HG02885 (cell line): ENCODE measurements at regions not wholly inside any gene's neighbourhood (a gene's known extent, or its start where the extent isn't known, plus 50 kb on each side); places are given as distances from the start of the nearest gene placed in this dataset.
A peak's percentile ranks its signal among the peaks of the same experiment; 100 is the strongest.

Experiments
- ATAC-seq: cut with Tn5 transposase; IDR thresholded peaks from one replicate; pipeline ENCODE4 v1.9.1; 2021; ENCODE audit warnings: mild to moderate bottlenecking; ENCODE audit not compliant: unreplicated experiment, poor library complexity

DNA sequence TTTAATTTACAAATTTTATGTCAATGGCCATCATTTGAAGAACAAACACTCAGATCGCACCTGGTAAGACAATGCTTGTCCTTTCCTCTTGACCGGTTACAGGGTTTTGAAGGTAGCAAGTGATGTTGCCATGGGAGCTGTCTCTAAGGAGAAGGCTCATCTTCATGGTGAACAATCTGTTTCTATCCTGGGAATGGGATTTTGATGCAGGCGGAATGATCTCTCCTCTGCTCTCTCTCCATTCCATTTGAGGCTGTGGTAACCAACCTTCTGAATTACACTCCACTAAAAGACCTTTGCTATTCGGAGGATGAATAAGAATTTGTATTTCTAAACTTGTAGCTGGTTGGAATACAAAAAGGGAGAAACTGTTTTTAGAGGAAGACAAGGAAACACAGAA is 57.9 kb upstream of the SLC5A9 start:
- no peak for ATAC-seq

DNA sequence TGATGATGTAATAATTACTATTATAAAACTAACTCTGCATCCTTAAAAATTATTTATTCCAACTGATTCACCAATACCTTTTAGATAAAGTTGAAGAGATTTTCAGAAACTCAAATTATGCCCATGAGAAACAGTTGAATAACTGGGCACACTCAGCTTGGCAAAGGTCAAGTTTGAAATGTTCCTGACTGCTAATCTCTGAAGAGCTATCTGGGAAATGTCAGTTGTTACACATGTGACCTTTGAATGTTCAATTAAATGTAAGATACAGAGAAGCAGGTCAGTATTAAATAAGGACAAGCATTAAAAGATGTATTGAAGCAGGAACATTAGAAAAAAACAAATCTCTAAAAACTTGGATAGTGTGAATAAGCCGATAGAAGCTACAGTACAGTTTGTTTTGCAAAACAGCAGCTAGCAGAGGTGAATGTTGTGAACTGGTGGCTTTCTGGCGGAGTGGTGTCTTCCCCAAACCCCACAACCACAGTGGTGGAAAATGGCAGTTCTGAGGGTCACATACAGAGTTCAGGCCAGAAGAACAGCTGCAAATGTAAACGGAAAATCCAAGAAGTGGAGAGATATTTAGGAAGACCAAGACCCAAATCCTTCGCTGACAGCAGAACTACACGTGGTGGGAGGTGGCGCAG is 61.9 kb upstream of the SLC5A9 start:
- ATAC-seq = no peak

DNA sequence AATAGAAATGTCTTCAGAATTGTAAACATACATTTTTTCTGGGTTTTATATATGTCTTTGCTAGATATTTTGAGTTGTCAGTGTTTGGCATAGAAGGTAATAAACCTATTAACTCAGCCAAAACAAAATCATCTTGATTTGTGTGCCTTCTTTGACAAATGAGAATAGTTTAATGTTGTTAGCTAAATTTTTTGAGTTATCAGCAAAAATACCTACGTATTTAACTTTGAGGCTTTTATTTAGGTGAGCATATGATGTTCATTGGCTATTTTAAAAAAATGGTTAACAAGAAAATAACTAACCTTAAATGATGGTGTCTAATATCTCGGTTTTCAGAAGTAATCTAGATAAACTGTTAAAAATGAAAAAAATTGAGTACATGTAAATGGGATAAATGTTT is 83.2 kb upstream of the SLC5A9 start:
- no peak for ATAC-seq

DNA sequence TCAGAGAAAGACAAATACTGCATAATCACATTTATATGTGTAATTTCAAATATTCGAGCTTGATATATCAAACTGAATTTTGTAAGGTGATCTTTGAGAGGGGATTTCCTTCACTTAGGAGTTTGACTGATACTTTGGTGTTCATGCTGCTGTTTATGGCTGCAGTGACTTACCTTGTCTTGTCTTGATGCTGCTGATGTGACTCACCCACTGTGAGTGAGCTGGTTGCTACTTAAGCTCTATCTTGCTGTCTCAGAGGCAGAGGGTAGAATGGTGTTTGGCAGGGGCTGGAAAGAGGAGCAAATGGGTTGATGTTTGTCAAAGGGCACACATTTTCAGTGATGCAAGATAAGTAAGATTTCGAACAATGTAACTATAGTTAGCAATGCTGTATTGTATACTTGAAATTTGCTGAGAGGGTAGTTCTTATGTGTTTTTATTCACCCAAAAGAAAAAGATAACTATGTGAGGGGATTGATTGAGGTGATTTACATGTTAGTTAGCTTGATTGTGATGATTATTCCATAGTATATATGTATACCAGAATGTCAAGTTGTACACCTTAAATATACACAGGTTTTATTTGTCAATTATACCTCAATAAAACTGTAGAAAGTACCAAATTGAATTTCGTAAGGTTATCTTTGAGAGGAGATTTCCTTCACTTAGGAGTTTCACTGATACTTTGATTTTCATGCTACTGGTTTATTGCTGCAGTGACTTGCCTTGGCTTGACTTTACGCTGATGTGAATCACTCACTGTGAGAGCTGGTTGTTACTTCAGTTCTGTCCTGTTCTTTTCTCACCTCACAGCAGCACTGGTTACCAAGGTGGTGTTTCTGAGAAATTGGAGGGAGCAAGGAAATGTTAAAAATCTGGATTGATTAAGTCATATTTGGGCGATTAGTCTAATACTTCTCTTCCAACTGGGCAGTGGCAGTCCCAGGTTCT is 94.5 kb upstream of the SLC5A9 start:
- ATAC-seq = no peak

DNA sequence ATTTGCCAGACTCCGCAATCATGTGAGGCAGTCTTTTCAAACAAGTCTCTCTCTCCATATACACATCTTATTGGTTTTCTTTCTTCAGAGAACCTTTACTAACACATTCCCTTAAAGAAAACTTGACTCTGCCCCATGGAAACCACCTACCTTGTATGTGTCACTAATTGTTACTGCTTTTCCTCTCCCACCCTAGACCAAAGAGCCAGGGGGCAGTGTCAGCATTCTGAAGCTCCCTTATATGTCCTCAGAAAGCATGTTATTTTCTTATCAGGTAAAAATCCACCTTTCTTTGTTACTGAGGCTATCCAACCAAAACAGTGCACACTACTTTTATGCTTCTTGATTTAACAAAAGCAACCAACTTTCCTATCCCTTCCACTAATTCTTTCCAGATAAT is 98.9 kb upstream of the SLC5A9 start:
- no peak for ATAC-seq

DNA sequence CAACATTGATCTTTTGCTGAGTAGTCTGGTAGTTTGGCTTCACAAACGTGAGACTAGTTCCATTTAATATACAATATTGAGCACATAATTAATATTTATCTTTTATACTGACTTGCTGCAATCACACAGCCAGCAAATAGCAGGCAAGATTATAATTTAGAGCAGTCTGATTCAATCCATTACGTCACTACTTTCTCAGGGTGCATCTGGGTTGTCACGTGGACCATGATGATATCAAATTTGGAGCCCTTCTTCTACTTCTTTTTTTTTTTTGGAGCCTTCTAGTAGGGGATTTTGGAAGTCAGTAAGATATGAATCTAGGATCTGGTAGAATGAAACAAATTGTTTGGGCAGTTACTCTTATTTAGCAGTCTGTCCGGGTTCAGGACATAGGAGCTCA is 100.6 kb upstream of the SLC5A9 start:
- no peak for ATAC-seq

DNA sequence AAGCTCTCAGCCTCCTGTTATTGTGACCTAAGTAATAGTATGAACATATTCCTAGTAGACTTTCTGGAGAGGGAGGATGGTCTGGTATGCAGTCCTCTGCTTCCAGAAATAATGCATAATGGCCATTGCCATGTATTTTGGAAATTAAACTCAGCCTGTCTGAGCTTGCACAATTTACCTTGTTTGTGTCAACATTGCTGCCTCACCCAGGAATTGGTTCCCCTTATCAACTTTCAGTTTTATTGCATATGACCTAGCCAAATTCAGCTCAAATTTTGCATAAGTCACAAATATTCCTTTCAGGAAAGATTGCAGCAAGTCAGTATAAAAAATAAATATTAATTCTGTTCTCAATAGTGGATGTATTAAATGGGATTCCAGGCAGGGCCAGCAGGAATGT is 101.9 kb upstream of the SLC5A9 start:
- ATAC-seq = no peak

DNA sequence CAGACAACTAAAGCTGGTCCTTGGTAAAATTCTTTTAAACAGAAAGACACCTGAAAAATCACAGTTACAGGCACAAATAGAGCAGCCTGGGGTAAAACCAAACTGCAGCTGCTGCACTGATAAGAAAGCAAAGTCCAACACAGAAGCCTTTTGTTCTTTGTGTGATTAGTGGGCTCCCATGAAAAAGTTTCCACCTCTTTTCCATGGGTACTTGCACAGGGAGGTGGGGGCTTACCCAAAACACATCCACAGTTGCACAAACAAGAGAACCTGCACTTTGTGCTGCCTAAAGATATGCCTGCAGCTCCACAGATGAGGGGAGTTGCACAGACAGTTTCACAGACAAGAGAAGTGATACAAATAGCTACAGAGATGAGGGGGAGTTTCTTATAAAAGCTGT is 106.7 kb upstream of the SLC5A9 start:
- ATAC-seq = no peak

DNA sequence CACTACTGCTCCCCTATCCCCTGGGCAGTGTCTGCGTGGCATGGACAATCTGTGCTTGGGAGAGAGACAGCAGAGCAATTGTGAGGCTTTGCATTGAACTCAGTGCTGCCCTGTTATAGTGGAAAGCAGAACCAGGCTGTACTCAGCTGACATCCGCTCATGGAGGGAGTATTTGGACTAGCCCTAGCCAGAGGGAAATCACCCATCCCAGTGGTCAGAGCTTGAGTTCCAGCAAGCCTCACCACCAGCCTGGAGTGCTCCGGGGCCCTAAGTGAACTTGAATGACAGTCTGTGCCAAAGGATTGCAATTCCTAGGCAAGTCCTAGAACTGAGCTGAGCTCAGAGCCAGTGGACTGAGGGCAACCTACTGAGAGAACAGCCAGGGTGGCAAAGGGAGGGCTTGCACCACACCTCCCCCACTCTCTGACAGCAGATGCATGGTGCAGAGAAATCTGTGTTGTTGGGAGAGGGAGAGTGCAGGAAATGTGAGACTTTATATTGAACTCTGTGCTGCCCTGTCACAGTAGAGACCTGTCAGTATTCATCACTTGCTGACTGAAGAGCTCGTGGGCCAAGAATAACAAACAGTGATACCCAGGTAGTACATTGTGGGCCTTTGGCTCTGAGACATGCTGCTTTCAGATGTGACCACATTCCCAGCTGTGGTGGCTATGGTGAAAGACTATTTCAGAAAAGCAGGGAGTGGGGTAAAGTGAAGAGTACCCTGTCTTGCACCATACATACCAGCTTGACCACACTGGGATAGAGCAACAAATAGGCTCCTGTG is 107.7 kb upstream of the SLC5A9 start:
- ATAC-seq = no peak

DNA sequence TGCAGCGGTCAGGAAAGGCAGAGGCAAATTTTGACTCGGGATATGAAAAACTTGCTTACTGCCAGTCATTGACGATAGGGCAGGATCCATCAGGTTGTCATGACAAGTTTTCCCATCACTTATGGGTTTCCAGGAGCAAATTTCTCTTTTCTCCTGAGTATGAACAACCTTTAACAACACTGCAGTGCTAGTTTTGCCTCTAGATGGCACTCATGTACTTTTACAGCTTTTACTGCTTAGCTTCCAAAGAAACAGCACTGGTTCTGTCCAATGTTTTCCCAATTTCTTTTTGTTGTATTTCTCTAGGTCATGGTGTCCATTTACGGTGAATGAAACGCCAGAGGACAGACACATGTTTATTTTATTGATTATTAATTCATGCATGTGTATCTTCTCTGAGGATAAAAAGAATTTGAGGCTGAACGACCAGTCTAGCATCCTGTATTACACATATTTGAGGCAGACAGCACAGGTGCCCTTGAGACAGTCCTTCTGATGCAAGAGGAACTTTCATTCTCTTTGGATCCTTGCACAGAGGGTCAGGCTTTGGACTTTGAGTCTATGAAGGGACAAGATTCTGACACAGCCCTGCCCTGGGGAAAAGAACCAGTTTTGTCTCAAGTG is 112.3 kb upstream of the TRABD2B start:
- ATAC-seq = peak; percentile 41

DNA sequence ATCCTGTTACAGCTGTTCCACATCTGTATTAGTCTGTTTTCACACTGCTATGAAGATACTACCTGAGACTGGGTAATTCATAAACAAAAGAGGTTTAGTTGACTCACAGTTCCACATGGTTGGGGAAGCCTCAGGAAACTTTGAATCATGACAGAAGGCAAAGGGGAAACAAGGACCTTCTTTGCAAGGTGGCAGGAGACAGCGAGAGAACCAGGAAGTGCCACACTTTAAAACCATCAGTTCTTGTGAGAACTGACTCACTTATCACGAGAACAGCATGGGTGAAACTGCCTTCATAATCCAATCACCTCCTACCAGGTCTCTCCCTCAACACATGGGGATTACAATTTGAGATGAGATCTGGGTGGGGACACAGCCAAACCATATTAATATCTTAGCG is 110.3 kb upstream of the TRABD2B start:
- ATAC-seq = no peak

DNA sequence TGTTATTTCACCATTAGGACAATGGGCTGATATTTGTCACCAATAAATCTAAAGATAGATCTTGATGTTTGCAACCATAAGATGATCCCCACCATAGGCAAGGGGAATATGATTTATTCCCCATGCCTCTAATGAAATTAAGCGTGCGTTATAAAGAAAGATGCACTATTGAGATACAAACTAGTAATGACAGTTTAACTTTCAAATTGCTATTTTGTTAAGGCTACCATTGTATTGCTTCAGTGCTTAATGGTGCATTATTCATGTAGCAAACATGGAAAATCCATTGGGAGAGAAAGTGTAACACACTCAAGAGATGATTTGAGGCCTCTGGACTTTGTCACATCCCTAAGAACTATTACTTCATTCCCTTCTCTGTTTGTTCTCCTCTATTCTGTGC is 108.9 kb upstream of the TRABD2B start:
- no peak for ATAC-seq

DNA sequence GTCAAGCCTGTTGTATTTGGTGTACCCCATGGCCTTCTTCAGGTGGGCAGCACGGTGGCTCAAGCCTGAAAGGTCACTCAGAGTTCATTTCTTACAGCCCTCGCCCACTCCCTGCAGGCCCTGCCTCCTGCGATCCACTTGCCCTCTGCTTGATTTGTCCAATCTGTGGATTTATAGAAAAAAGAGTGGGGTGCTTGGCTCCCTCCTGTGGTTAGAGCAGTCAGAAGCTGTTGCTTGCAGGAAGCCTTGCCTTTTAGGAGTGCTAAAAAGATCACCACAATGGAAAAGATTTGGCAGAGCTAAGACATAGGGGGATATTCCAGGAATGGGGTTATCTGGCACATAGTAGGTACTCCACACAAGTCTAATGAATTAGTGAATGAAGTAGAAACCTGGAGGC is 108.0 kb upstream of the TRABD2B start:
- ATAC-seq = no peak

DNA sequence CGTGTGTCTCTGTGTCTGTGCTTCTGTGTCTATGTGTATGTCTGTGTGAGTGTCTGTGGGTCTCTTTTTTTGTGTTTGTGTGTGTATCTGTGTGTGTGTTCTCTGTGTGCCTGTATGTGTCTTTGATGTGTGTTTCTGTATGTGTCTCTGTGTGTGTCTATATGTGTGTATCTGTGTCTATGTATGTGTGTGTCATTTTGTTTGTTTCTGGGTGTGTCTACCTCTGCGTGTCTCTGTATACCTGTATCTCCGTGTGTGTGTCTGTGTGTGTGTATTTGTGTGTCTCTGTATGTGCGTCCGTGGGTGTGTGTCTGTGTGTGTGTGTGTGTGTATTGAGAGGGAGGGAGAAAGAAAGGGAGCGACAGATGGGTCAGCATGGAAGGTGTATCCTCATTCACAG is 106.3 kb upstream of the TRABD2B start:
- no peak for ATAC-seq

DNA sequence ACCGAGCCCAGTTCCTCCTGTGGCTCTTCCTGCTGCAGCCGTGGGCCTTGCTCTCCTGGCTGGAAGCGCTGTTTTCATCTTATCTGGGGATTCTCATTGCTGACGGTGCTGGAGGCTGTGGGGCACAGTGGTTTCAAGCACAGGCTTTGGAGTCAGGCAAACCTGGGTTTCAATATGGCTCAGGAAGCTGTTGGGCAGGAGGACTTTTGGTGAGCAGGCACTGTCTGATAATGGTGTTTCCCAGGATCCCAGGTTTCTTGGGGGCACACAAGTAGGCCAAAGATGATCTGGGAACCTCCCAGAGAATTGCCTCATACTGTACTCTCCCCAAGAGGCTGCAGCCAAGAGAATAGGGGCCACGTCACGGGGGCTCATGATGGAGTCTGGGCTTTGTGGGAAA is 105.6 kb upstream of the TRABD2B start:
- ATAC-seq = no peak

DNA sequence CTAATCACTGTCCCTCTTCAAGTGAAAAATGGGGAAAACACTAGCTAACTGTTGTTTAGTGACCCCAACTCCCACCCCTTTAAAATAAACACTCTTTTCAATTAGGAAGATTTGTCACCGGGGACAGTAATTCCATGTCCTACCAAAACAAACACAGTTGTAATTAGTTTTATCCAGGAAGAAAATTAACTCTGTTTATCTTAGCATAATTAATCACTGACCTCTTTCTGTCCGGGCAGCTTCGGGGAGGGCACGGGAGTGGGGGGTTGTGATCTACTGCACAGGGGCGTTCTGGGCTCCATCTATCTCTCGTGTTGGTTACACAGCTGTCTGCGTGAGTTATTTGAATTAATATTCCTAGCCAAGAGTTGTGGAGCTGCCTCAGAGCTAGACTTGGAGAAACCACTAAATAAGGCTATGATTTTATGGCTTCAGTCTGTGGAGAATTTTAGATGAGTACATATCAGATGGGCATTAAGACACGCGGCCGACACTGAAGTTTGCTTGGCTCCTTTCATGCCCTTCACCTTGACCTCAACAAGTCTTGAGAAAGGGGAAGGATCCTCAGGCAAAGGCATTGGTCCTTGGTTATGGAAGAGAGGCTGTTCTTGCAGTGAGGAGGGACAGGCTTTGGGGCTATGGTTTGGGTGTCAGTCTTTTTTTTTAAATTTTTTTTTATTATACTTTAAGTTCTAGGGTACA is 102.0 kb upstream of the TRABD2B start:
- ATAC-seq = no peak

DNA sequence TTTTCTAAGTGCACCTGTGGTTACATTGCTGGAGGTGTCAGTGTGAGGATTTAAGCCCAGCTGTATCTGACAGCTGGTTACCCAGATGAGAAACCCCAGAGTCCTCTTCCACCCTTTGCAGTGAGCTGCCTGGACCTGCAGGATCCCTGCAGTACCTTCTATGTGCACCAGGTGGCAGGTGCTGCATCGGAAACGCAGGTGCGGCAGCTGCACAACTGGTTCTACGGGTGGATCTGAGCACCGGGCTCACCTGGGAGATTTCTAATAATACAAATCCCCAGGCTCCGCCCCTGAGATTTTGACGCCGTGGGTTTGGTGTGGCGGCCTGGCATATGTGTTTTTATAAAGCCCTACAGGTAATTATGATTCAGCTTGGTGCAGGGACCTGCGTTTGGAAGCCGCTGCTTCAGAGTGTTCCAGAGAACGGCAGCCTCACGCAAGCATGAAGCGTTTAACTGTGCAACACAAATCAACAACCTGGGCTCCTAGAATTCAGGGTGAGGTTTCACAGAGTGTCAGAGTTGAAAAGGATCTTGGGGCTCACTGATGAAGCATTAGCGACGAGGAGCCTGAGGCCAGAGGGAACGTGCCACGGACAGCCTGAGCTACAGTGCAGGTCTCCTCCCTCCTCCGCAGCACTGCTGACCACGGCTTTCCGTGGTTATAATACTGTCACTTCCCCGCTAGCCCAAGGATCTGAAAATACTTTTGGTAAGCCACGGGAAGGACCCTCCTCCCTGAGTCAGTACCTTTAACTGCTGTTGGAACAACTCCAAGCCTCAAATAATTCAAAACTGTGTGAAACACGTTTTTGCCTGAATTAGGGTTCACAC is 96.7 kb upstream of the TRABD2B start:
- peak; percentile 96 for ATAC-seq

DNA sequence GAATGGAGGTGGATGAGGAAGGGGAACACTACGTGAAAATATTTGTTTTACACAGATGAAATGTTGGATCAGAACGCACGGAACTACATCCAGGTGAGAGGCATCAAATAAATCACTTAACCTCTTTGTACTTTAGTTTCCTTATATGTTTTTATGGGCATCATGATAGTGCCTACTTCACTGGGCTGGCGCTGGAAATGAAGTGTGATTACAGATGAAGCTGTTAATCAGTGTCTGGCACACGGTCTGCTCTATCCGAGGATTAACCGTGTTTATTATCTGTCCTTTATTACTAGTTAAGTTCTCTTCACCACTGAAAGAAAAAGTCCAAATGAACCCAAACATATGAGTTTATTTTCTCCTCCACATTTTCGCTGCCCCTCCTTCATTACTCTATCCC is 96.0 kb upstream of the TRABD2B start:
- ATAC-seq = no peak

DNA sequence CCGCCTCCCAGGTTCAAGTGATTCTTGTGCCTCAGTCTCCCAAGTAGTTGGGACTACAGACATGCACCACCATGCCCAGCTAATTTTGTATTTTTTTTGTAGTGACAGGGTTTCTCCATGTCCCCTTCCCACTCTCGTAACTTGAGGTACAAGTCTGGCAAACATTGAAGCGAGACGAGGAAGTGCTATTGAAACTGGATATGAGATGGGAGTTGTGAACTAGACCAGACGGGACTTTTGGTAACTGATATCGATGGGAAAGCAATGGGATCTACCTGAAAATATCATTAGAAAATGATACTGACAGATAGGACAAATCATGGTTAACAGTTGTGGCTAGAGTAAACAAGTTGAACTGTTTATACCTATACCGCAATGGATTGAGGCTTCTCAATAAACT is 95.2 kb upstream of the TRABD2B start:
- ATAC-seq = no peak
